Muscle layer of colon (tissue), 2 donors: ENCODE measurements at regions not wholly inside any gene's neighbourhood (a gene's known extent, or its start where the extent isn't known, plus 50 kb on each side); places are given as distances from the start of the nearest gene placed in this dataset.

ENCODE experiments used
- H3K27ac ChIP-seq: one replicate; pipeline ENCODE4 v1.7.0; 2013; ENCODE audit warnings: low read depth, mild to moderate bottlenecking, low read length, moderate library complexity
- H3K27me3 ChIP-seq, 2 donors: one replicate each; pipeline ENCODE4 v1.7.0; 2013; ENCODE audit warnings: low read length in 2 of 2, mild to moderate bottlenecking in 2 of 2; ENCODE audit not compliant: insufficient read depth in 2 of 2, control insufficient read depth in 1 of 2
- H3K36me3 ChIP-seq: one replicate; pipeline ENCODE4 v1.7.0; 2013; ENCODE audit warnings: mild to moderate bottlenecking, low read length; ENCODE audit not compliant: insufficient read depth
- H3K4me1 ChIP-seq: one replicate; pipeline ENCODE4 v1.7.0; 2013; ENCODE audit warnings: mild to moderate bottlenecking, low read length; ENCODE audit not compliant: insufficient read depth
- H3K4me3 ChIP-seq, 2 donors: one replicate each; pipeline ENCODE4 v1.7.0; 2013; ENCODE audit warnings: low read length in 2 of 2, low read depth in 1 of 2, mild to moderate bottlenecking in 1 of 2, moderate library complexity in 1 of 2
- H3K9ac ChIP-seq: one replicate; pipeline ENCODE4 v1.7.0; 2013; ENCODE audit warnings: low read length
- H3K9me3 ChIP-seq: one replicate; pipeline ENCODE4 v1.7.0; 2013; ENCODE audit warnings: mild to moderate bottlenecking, low read length
- donor health status: abdominal sarcoma.
- donor health status: Adenocarcinoma of cecum.

- no peak overlapping the region for H3K9ac ChIP-seq
- no peaks in the 10 kb centered on the region for H3K36me3 ChIP-seq
- H3K27me3 ChIP-seq = no peaks in the 10 kb centered on the region
- H3K4me3 ChIP-seq = no peak overlapping the region
- H3K4me1 ChIP-seq = peaks cover 5% of the 10 kb centered on the region
- no peaks in the 10 kb centered on the region for H3K9me3 ChIP-seq
- H3K27ac ChIP-seq = no peak overlapping the region
These were observed 396.1 kb upstream of the SULF2 start for GRCh38 chr20:48181261-48181935.

DNA sequence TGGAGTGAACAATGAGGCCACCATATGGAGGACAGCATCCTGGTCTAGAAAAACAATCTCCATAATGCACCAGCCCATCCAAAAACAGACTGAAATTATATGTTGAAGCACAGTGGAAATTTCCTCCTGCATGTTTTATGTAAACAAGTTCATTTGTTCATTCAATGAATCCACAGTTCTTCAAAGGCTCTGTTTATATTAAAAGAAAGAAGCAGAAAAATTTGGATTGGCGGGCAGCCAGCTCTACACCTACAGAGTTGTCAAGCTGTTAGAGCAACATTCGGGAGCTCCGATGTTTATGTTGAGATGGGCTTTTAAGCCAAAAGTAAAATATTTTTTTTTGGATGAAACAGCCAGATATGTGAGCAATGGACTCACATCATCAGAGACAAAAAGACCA, 395.3 kb upstream of the SULF2 start:
- Histone ChIP-seq H3K4me3 (no peak overlapping the region), H3K4me1 (peaks cover 8% of the 10 kb centered on the region), H3K36me3 (no peaks in the 10 kb centered on the region), H3K9ac (no peak overlapping the region), H3K9me3 (no peaks in the 10 kb centered on the region), H3K27ac (no peak overlapping the region), H3K27me3 (no peaks in the 10 kb centered on the region)

DNA sequence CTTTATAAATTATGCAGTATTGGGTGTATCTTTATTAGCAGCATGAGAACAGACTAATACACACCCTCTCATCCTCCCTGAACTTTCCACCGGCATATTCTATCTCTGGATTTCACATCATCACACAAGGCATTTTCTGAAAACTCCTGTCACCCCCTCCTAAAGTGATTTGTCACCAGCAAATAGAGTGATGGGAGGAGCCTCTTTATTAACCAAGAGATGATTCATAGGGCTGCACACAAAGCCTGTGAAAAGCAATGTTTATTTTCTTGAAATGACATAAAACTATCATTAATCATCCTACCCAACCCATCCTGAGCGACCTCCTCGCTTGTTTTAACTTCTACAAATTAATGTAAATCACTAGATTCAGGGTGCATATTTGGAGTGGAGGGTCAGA, 394.7 kb upstream of the SULF2 start:
- no peak overlapping the region for H3K27ac ChIP-seq

GRCh38 chr20:48178633-48179032, 393.4 kb upstream of the SULF2 start:
- H3K4me3 ChIP-seq = no peak overlapping the region
- no peak overlapping the region for H3K27ac ChIP-seq
- no peaks in the 10 kb centered on the region for H3K27me3 ChIP-seq
- H3K9ac ChIP-seq = no peak overlapping the region
- peaks cover 8% of the 10 kb centered on the region for H3K4me1 ChIP-seq
- no peaks in the 10 kb centered on the region for H3K9me3 ChIP-seq
- H3K36me3 ChIP-seq = no peaks in the 10 kb centered on the region

More for the DNA sequence above, 394.7 kb upstream of the SULF2 start:
- no peaks in the 10 kb centered on the region for H3K27me3 ChIP-seq
- no peak overlapping the region for H3K9ac ChIP-seq
- no peaks in the 10 kb centered on the region for H3K36me3 ChIP-seq
- no peak overlapping the region for H3K4me3 ChIP-seq
- peaks cover 8% of the 10 kb centered on the region for H3K4me1 ChIP-seq
- no peaks in the 10 kb centered on the region for H3K9me3 ChIP-seq

GRCh38 chr20:48177058-48177457, 391.8 kb upstream of the SULF2 start:
- no peak overlapping the region for H3K27ac ChIP-seq
- no peaks in the 10 kb centered on the region for H3K9me3 ChIP-seq
- H3K9ac ChIP-seq = no peak overlapping the region
- H3K36me3 ChIP-seq = no peaks in the 10 kb centered on the region
- no peaks in the 10 kb centered on the region for H3K27me3 ChIP-seq
- peaks cover 8% of the 10 kb centered on the region for H3K4me1 ChIP-seq
- H3K4me3 ChIP-seq = no peak overlapping the region

GRCh38 chr20:48176139-48176538, 390.9 kb upstream of the SULF2 start:
- H3K4me1 ChIP-seq = peaks cover 8% of the 10 kb centered on the region
- no peaks in the 10 kb centered on the region for H3K9me3 ChIP-seq
- no peak overlapping the region for H3K9ac ChIP-seq
- H3K4me3 ChIP-seq = no peak overlapping the region
- H3K27me3 ChIP-seq = no peaks in the 10 kb centered on the region
- H3K27ac ChIP-seq = no peak overlapping the region
- H3K36me3 ChIP-seq = no peaks in the 10 kb centered on the region

GRCh38 chr20:48175261-48175660, 390.0 kb upstream of the SULF2 start:
- Histone ChIP-seq H3K9me3 (no peaks in the 10 kb centered on the region), H3K27me3 (no peaks in the 10 kb centered on the region), H3K27ac (no peak overlapping the region), H3K4me1 (peaks cover 8% of the 10 kb centered on the region), H3K4me3 (no peak overlapping the region), H3K9ac (no peak overlapping the region), H3K36me3 (no peaks in the 10 kb centered on the region)

DNA sequence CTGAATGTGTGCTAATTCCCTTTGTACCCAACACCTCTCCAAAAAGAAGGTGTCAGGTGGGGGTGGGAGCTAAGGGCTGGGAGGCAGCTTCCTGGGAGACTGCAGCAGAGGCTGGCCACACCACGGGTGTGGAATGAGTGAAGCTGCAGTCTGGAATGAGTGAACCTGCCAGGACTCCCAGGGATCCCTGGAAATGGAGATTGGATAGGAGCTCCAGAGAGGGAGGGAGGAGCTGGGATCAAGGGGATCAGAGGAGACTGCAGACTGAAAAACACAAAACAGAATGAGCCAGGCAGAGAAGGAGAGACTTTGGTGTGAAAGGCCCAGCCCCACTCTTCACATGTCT, 387.0 kb upstream of the SULF2 start:
- Histone ChIP-seq H3K9ac (no peak overlapping the region), H3K36me3 (no peaks in the 10 kb centered on the region), H3K27ac (no peak overlapping the region), H3K27me3 (no peaks in the 10 kb centered on the region), H3K4me1 (peaks cover 8% of the 10 kb centered on the region), H3K9me3 (no peaks in the 10 kb centered on the region), H3K4me3 (no peak overlapping the region)

DNA sequence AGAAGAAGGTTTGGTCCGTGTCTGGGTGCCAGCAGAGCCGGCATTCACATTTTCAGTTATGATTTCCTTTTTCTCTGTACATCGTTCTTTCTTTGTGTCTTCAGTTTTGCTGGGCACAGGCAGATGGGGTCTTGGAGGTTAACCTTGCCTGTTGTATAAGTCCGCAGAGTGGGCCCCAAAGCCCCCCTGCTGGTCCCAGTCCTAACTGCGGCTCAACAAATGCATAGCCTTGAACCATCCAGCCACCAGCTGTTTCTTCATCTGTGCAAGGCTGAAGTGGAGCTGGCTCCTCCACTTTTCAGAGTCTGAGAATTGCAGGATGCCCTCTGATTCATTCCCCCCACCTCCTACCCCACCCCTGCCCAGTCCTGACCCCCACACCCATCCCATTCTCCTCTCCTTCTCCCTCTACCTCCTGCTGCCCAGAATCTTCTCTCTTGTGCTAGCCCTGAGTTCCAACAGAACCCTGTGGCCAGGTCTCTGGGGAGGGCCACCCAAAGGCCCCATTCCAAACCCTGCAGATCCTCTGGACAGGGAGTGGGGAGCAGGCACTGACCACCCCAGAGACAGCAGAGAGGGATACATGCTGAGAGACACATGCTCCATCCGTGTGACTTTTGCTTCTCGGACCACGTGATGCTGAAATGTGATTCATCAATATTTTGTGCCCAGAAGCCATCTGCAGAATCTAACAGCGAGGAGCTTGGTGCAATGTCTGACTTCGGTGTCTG, 386.5 kb upstream of the SULF2 start:
- Histone ChIP-seq H3K4me3 (no peak overlapping the region), H3K9me3 (no peaks in the 10 kb centered on the region), H3K27me3 (no peaks in the 10 kb centered on the region), H3K9ac (no peak overlapping the region), H3K27ac (no peak overlapping the region), H3K4me1 (peaks cover 7% of the 10 kb centered on the region), H3K36me3 (no peaks in the 10 kb centered on the region)

DNA sequence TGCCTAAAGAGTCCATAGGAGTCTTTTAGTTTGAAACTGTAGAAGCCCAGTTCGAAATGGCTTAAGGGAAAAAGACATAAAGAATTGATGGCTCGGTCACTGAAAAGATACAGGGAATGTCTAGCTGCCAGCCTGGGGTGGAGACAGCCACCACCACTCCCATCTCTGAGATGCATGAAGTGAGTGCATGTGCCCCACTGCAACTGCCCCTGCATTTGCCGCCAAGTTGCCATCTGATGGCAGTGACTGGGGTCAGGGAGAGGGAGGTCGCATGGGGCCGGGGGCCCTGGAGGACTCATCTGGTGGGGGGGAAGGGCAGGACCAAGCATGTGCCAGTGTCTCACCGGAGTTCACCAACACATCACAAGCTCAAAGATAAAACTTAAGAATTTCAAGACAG, 385.8 kb upstream of the SULF2 start:
- H3K36me3 ChIP-seq = no peaks in the 10 kb centered on the region
- H3K9me3 ChIP-seq = no peaks in the 10 kb centered on the region
- no peak overlapping the region for H3K4me3 ChIP-seq
- no peak overlapping the region for H3K27ac ChIP-seq
- H3K4me1 ChIP-seq = no peaks in the 10 kb centered on the region
- no peak overlapping the region for H3K9ac ChIP-seq
- peaks cover 0 to 2% of the 10 kb centered on the region in 2 donors for H3K27me3 ChIP-seq

GRCh38 chr20:48170625-48171024, 385.3 kb upstream of the SULF2 start:
- H3K4me3 ChIP-seq = no peak overlapping the region
- H3K4me1 ChIP-seq = no peaks in the 10 kb centered on the region
- no peak overlapping the region for H3K27ac ChIP-seq
- no peaks in the 10 kb centered on the region for H3K36me3 ChIP-seq
- H3K9me3 ChIP-seq = no peaks in the 10 kb centered on the region
- H3K27me3 ChIP-seq = peaks cover 0 to 6% of the 10 kb centered on the region in 2 donors
- no peak overlapping the region for H3K9ac ChIP-seq
